IMR-90 (cell line): ENCODE measurements at regions not wholly inside any gene's neighbourhood (a gene's known extent, or its start where the extent isn't known, plus 50 kb on each side); places are given as distances from the start of the nearest gene placed in this dataset.

Experiments used
- ATAC-seq: fragments of 200-7000 bp; cut with Tn5 transposase; 2 replicates; pipeline ENCODE4 v1.9.1; 2020; ENCODE audit warnings: low read depth, mild to moderate bottlenecking, moderate library complexity
- BruUV-seq: library from RNA; stranded (reverse); fragments of 400-500 nt; replicated peaks from 2 replicates; lab custom pipeline; 2021; lab: Mats Ljungman, UMichigan
- CTCF ChIA-PET: fragments of 300-600 bp; formaldehyde crosslinking; extraction: SDS; loops from one replicate; lab custom pipeline; 2021; ENCODE audit warnings: antibody characterized with exemption; lab: Yijun Ruan, JAX
- POLR2A ChIA-PET: fragments of 300-600 bp; sonication (Branson Sonifier 250); formaldehyde crosslinking; loops from one replicate; lab custom pipeline; 2022; ENCODE audit warnings: antibody characterized with exemption; ENCODE audit not compliant: unreplicated experiment; lab: Charles Lee
- DNase-seq: peaks from one replicate; pipeline ENCODE4 v3.0.0; 2013
- H2AFZ ChIP-seq: replicated peaks from 2 replicates; pipeline ENCODE3; 2013; ENCODE audit warnings: low read length, mild to moderate bottlenecking; ENCODE audit not compliant: poor library complexity
- H2AK5ac ChIP-seq: 2 replicates; pipeline ENCODE4 v1.6.1; 2013; ENCODE audit warnings: low read depth, low read length, inconsistent platforms
- H2AK9ac ChIP-seq: replicated peaks from 2 replicates; pipeline ENCODE3; 2013; ENCODE audit warnings: mild to moderate bottlenecking, low read depth, low read length, moderate library complexity; ENCODE audit not compliant: poor library complexity
- H2BK120ac ChIP-seq: 2 replicates; pipeline ENCODE4 v1.6.1; 2013; ENCODE audit warnings: low read depth, low read length, inconsistent platforms
- H2BK15ac ChIP-seq: 3 replicates; pipeline ENCODE4 v1.6.1; 2013; ENCODE audit warnings: low read depth, low read length, inconsistent platforms
- H2BK20ac ChIP-seq: 2 replicates; pipeline ENCODE4 v1.6.1; 2013; ENCODE audit warnings: low read depth, mild to moderate bottlenecking, inconsistent platforms, low read length, moderate library complexity
- H2BK5ac ChIP-seq: 2 replicates; pipeline ENCODE4 v1.6.1; 2013; ENCODE audit warnings: mild to moderate bottlenecking, low read depth, low read length, inconsistent platforms; ENCODE audit not compliant: poor library complexity, severe bottlenecking
- H3K14ac ChIP-seq: replicated peaks from 2 replicates; pipeline ENCODE4 v1.6.1; 2013; ENCODE audit warnings: low read depth, low read length, inconsistent platforms
- H3K18ac ChIP-seq: 2 replicates; pipeline ENCODE4 v1.6.1; 2013; ENCODE audit warnings: low read depth, low read length, control low read depth
- H3K23ac ChIP-seq: 2 replicates; pipeline ENCODE4 v1.6.1; 2013; ENCODE audit warnings: low read depth, low read length, inconsistent platforms
- H3K27ac ChIP-seq: 2 replicates; pipeline ENCODE4 v1.5.1; 2013; ENCODE audit warnings: mild to moderate bottlenecking, control low read depth, low read length; ENCODE audit not compliant: insufficient read depth
- H3K27me3 ChIP-seq: 2 replicates; pipeline ENCODE4 v1.6.1; 2013; ENCODE audit warnings: low read length; ENCODE audit not compliant: control insufficient read depth, insufficient read depth
- H3K36me3 ChIP-seq: 2 replicates; pipeline ENCODE4 v1.6.1; 2013; ENCODE audit warnings: low read length, mixed read lengths; ENCODE audit not compliant: control insufficient read depth, insufficient read depth
- H3K4ac ChIP-seq: 2 replicates; pipeline ENCODE4 v1.6.1; 2013; ENCODE audit warnings: low read depth, low read length, inconsistent platforms
- H3K4me1 ChIP-seq: 2 replicates; pipeline ENCODE4 v1.6.1; 2013; ENCODE audit warnings: low read length, mixed read lengths; ENCODE audit not compliant: control insufficient read depth, insufficient read depth
- H3K4me2 ChIP-seq: 2 replicates; pipeline ENCODE4 v1.6.1; 2013; ENCODE audit warnings: low read depth, mild to moderate bottlenecking, control low read depth, low read length, moderate library complexity
- H3K4me3 ChIP-seq: 2 replicates; pipeline ENCODE4 v1.5.1; 2013; ENCODE audit warnings: low read depth, mild to moderate bottlenecking, control low read depth, low read length, moderate library complexity; ENCODE audit not compliant: insufficient read depth
- H3K56ac ChIP-seq: 2 replicates; pipeline ENCODE4 v1.6.1; 2013; ENCODE audit warnings: low read length, inconsistent platforms; ENCODE audit not compliant: insufficient read depth; ENCODE audit errors: extremely low read depth
- H3K79me1 ChIP-seq, 2 experiments: 2 replicates each; pipeline ENCODE4 v1.6.1; 2013; ENCODE audit warnings: low read length in 2 of 2, inconsistent platforms in 1 of 2, low read depth in 1 of 2
- H3K9ac ChIP-seq: 2 replicates; pipeline ENCODE4 v1.6.1; 2013; ENCODE audit warnings: low read depth, low read length, control low read depth
- H3K9me1 ChIP-seq: 2 replicates; pipeline ENCODE4 v1.6.1; 2013; ENCODE audit warnings: low read length, inconsistent platforms; ENCODE audit not compliant: insufficient read depth
- H3K9me3 ChIP-seq: 2 replicates; pipeline ENCODE4 v1.6.1; 2013; ENCODE audit warnings: low read length; ENCODE audit not compliant: control insufficient read depth, insufficient read depth
- H4K20me1 ChIP-seq: 2 replicates; pipeline ENCODE4 v1.6.1; 2013; ENCODE audit warnings: low read length, inconsistent platforms; ENCODE audit not compliant: insufficient read depth
- H4K5ac ChIP-seq: 2 replicates; pipeline ENCODE4 v1.6.1; 2013; ENCODE audit warnings: mild to moderate bottlenecking, low read depth, low read length, control low read depth
- H4K8ac ChIP-seq, 2 experiments: 2 replicates each; pipeline ENCODE4 v1.6.1; 2013; ENCODE audit warnings: low read depth in 2 of 2, low read length in 2 of 2, control low read depth in 1 of 2, inconsistent platforms in 1 of 2
- H4K91ac ChIP-seq: 2 replicates; pipeline ENCODE4 v1.6.1; 2013; ENCODE audit warnings: low read depth, low read length, inconsistent platforms; ENCODE audit not compliant: insufficient read depth
- WGBS, 2 experiments: methylation state at CpG; one replicate each; pipeline versions ENCODE4 v1.1.5 to v1.1.7; 2013; ENCODE audit warnings: missing lambda C conversion rate in 2 of 2; ENCODE audit not compliant: insufficient read length in 1 of 2; ENCODE audit errors: extremely low coverage in 2 of 2; 5-methylcytosine and 5-hydroxymethylcytosine counted together
- dilution Hi-C: fragments of 300-500 bp; cut with HindIII; formaldehyde crosslinking; loops from one replicate; pipeline ENCODE4 v1.14.3; 2018; ENCODE audit warnings: low sequenced_read_pairs; ENCODE audit not compliant: unreplicated experiment
- in situ Hi-C: fragments of 300-500 bp; cut with MboI; formaldehyde crosslinking; loops from 3 replicates; pipeline ENCODE4 v1.14.3; 2019; ENCODE audit warnings: low sequenced_read_pairs, inconsistent platforms, mixed read lengths
- intact Hi-C: fragments of 100-400 bp; cut with micrococcal nuclease; formaldehyde crosslinking; loops from 2 replicates; pipeline ENCODE4 v1.10.0; 2022
- TF ChIP-seq, protein P1 (sequence below): conservative IDR thresholded peaks from 2 replicates; pipeline ENCODE4 v1.5.1; 2012; ENCODE audit warnings: mild to moderate bottlenecking, low read depth, low read length, improper control_type of control experiment

DNA sequence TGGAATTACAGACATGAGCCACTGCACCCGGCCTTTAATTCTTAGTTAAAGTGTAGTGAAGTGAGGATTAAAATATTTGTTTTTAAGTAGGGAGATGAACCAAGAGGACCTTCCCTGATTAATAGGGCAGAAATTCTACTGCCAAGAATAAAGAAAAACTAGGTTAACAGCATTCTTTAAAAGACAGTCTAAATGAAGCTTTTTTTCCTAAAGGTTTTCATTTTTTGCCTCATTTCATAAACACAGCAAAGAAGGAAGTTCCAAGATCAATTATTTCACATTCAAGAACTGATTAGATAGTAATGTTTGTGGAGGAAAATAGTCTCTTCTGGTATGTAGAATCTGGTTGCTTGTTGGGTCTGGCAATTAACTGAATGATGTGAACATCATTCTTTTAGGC, 112.1 kb upstream of the ARSJ start:
- H3K56ac ChIP-seq: no peak overlapping the region
- H3K4me2 ChIP-seq: no peak overlapping the region
- CTCF ChIA-PET: interaction anchor here (0.6 kb wide), 1 partner anchor 13 kb away, joined by 3 read pairs; no protein-coding TSS in a partner anchor
- H3K27ac ChIP-seq: no peak overlapping the region
- no peak overlapping the region for H2AK9ac ChIP-seq
- no CpG with 5 or more reads among the region's 1 CpG for WGBS, 2 experiments
- H2BK20ac ChIP-seq: no peak overlapping the region
- intact Hi-C loops (no loop called here), dilution Hi-C loops (no loop called here), in situ Hi-C loops (no loop called here)
- H2BK15ac ChIP-seq: no peak overlapping the region
- no peak overlapping the region for H3K4ac ChIP-seq
- no peaks in the 10 kb centered on the region for H3K79me1 ChIP-seq
- H3K4me3 ChIP-seq: no peak overlapping the region
- TF ChIP-seq, protein P1, sequence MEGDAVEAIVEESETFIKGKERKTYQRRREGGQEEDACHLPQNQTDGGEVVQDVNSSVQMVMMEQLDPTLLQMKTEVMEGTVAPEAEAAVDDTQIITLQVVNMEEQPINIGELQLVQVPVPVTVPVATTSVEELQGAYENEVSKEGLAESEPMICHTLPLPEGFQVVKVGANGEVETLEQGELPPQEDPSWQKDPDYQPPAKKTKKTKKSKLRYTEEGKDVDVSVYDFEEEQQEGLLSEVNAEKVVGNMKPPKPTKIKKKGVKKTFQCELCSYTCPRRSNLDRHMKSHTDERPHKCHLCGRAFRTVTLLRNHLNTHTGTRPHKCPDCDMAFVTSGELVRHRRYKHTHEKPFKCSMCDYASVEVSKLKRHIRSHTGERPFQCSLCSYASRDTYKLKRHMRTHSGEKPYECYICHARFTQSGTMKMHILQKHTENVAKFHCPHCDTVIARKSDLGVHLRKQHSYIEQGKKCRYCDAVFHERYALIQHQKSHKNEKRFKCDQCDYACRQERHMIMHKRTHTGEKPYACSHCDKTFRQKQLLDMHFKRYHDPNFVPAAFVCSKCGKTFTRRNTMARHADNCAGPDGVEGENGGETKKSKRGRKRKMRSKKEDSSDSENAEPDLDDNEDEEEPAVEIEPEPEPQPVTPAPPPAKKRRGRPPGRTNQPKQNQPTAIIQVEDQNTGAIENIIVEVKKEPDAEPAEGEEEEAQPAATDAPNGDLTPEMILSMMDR: no peak
- no peaks in the 10 kb centered on the region for H4K20me1 ChIP-seq
- DNase-seq: no peak
- peaks cover 2% of the 10 kb centered on the region; the same call in 1 of the 2 replicates for H3K9me1 ChIP-seq
- ATAC-seq: no peak
- no TSS peak for BruUV-seq
- H4K5ac ChIP-seq: no peak overlapping the region
- no peak overlapping the region for H2AK5ac ChIP-seq
- H4K8ac ChIP-seq: no peak overlapping the region
- H4K91ac ChIP-seq: no peak overlapping the region
- H2BK5ac ChIP-seq: no peak overlapping the region
- peaks cover 1% of the 10 kb centered on the region; the same call in 1 of the 2 replicates for H3K4me1 ChIP-seq
- no peaks in the 10 kb centered on the region for H3K36me3 ChIP-seq
- POLR2A ChIA-PET: no interaction called here
- no peak overlapping the region for H2BK120ac ChIP-seq
- no peaks in the 10 kb centered on the region for H3K9me3 ChIP-seq
- H3K27me3 ChIP-seq: no peaks in the 10 kb centered on the region
- no peak overlapping the region for H3K23ac ChIP-seq
- no peak overlapping the region; the same call in 1 of the 2 replicates for H3K14ac ChIP-seq
- no peak overlapping the region for H2AFZ ChIP-seq
- H3K18ac ChIP-seq: no peak overlapping the region
- no peak overlapping the region for H3K9ac ChIP-seq
